Activated T-cell treated with anti-CD3 and anti-CD28 coated beads, Interleukin-2, amount 50 U/mL, for 4 hours (primary cell): ENCODE measurements at regions not wholly inside any gene's neighbourhood (a gene's known extent, or its start where the extent isn't known, plus 50 kb on each side); places are given as distances from the start of the nearest gene placed in this dataset.

Experiments used
- ATAC-seq, 2 donors: fragments of 200-7000 bp; cut with Tn5 transposase; one replicate each; pipeline ENCODE4 v1.10.0; 2021
- DNase-seq: peaks from one replicate; pipeline ENCODE4 v3.0.0-alpha.2; 2020
- H3K27me3 Mint-ChIP-seq: one replicate; pipeline ENCODE4 v1.8.0; 2021; ENCODE audit warnings: low read depth, mixed read lengths
- H3K36me3 Mint-ChIP-seq: one replicate; pipeline ENCODE4 v1.8.0; 2022; ENCODE audit warnings: mixed read lengths; ENCODE audit not compliant: insufficient read depth
- H3K4me1 Mint-ChIP-seq: one replicate; pipeline ENCODE4 v1.8.0; 2021; ENCODE audit warnings: low read depth, mixed read lengths
- H3K4me3 Mint-ChIP-seq: one replicate; pipeline ENCODE4 v1.8.0; 2021; ENCODE audit warnings: mild to moderate bottlenecking, moderate library complexity, mixed read lengths
- H3K9me3 Mint-ChIP-seq: one replicate; pipeline ENCODE4 v1.8.0; 2021; ENCODE audit warnings: mixed read lengths

DNA sequence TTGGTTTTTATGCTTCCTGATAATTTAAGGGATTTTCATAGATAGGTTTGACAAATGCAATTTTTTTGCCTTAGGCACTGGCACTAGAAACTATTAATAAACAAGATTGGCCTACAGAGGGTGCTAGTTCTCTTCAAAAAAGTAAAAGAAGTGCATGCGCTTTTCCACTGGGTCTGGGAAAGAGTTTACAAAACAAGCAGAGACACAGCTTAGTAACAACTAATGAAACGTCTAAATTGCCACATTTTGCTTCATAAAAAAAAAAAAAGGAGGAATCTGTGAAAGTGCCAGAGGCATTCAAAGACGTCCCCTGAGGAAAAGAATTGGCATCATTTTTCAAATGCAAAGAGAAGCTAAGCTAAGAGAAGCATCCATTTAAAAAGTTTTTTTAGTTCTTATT, 58.3 kb upstream of the EEA1 start:
- Mint-ChIP-seq H3K27me3 (peaks cover 2% of the 10 kb centered on the region), H3K9me3 (no peaks in the 10 kb centered on the region), H3K4me3 (no peak overlapping the region), H3K4me1 (peaks cover 18% of the 10 kb centered on the region), H3K36me3 (no peaks in the 10 kb centered on the region)
- DNase-seq: no peak
- no peak for ATAC-seq

DNA sequence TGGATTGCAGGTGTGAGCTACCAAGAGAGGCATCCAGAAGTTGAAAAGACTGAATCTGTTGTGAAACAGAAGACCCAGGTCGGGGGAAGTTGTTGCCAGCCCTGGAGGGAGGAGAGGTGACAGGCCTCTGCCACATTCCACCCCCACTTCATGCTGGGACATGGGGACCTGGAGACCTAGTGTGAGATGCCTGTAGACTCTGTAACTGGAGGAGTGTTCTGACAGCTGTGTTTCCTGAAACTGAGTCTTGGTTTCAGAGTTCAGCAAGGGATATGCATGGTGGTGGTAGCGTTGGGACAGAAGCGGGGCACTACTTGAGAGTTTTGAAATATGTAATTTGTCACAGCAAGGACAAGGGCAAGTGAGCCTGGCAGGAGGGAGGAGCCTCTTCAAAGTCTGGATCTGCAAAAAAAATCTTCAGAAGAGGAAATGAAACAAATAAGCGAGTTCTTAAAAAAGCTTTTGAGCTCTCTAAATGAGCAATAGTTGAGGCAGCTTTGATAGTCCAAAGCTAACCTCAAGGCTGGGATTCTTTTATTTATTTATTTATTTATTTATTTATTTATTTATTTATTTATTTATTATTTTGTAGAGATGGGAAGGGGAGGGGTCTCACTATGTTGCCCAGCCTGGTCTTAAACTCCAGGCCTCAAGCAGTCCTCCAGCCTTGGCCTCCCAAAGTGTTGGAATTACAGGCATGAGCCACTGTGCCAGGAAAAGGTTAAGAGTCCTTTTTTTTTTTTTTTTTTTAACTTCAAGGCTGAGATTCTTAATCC, 58.9 kb upstream of the EEA1 start:
- no peak overlapping the region for H3K4me3 Mint-ChIP-seq
- ATAC-seq (peak; percentile 61), DNase-seq (no peak)
- H3K36me3 Mint-ChIP-seq: no peaks in the 10 kb centered on the region
- no peaks in the 10 kb centered on the region for H3K9me3 Mint-ChIP-seq
- peaks cover 18% of the 10 kb centered on the region for H3K4me1 Mint-ChIP-seq
- H3K27me3 Mint-ChIP-seq: peaks cover 2% of the 10 kb centered on the region

DNA sequence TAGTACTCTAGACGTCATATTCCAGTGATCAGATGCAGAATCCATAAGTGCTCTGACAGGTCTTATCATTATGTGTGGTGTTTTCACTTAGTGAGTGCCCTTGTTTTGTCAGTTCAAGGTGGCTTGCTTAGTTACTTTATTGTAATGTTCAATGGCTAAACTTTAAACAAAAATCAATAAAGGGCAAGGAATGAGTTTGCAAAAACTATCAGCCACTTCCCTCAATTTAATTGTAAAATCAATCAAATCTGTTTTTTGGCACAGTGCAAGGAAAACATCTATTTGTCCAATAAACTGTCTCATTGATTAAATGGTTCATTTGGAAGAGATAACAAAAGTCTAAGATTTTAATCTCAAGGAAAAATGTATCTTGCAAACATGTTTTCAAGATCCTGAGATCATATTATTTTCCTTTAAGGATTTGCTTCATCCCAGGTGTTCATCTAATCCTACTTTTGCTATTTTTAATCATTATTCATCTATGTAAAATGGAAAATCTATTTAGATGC, 59.6 kb upstream of the EEA1 start:
- ATAC-seq: no peak
- H3K4me1 Mint-ChIP-seq: peaks cover 18% of the 10 kb centered on the region
- H3K4me3 Mint-ChIP-seq: no peak overlapping the region
- H3K36me3 Mint-ChIP-seq: no peaks in the 10 kb centered on the region
- peaks cover 2% of the 10 kb centered on the region for H3K27me3 Mint-ChIP-seq
- DNase-seq: no peak
- no peaks in the 10 kb centered on the region for H3K9me3 Mint-ChIP-seq

DNA sequence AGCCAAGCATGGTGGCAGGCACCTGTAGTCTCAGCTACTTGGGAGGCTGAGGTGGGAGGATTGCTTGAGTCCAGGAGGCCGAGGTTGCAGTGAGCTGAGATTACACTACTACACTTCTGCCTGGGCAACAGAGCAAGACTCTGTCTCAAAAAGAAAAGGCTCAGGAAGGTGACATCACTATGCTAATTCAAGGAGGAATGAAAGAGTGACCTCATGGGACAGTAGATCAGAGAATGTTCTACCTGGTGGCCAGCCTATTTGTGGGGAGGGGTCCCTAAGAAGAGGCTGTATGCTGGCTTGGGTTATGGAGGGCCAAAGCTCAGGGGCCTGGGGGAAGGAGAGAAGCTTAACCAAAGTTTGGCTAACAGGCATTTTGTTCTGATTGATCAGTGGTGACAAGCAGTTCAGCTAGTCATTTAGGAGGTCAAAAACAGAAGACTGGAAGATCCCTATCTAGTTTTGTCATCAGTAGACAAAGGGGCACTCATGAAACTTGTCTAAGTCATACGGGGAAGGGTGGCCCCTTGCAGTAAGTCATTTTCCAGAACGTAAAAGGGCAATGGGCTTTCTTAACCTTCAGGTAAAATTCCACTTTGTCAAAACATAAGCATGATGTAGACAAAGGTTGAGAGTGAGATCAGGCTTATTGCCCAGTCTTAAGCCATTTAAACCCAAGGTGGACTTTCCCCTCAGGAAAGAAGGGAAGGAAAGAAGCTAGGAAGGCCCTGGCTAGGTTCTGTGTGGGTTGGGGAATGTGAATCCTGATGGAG, 60.8 kb upstream of the EEA1 start:
- ATAC-seq: peak; percentile 71 to 75
- Mint-ChIP-seq H3K4me3 (no peak overlapping the region), H3K4me1 (peaks cover 19% of the 10 kb centered on the region)

GRCh38 chr12:92991134-92991533, 62.0 kb upstream of the EEA1 start:
- Mint-ChIP-seq H3K36me3 (no peaks in the 10 kb centered on the region), H3K4me1 (peaks cover 19% of the 10 kb centered on the region), H3K9me3 (no peaks in the 10 kb centered on the region), H3K27me3 (no peaks in the 10 kb centered on the region), H3K4me3 (no peak overlapping the region)
- DNase-seq (no peak), ATAC-seq (no peak)

More for the DNA sequence above, 60.8 kb upstream of the EEA1 start:
- H3K36me3 Mint-ChIP-seq: no peaks in the 10 kb centered on the region
- no peaks in the 10 kb centered on the region for H3K9me3 Mint-ChIP-seq
- no peaks in the 10 kb centered on the region for H3K27me3 Mint-ChIP-seq
- DNase-seq: no peak

GRCh38 chr12:92992041-92992440, 62.9 kb upstream of the EEA1 start:
- DNase-seq (no peak), ATAC-seq (no peak)
- Mint-ChIP-seq H3K4me1 (peaks cover 19% of the 10 kb centered on the region), H3K4me3 (no peak overlapping the region), H3K36me3 (no peaks in the 10 kb centered on the region), H3K27me3 (no peaks in the 10 kb centered on the region), H3K9me3 (no peaks in the 10 kb centered on the region)

GRCh38 chr12:92993259-92993658, 64.2 kb upstream of the EEA1 start:
- no peak for ATAC-seq
- Mint-ChIP-seq H3K4me3 (no peak overlapping the region), H3K9me3 (no peaks in the 10 kb centered on the region), H3K4me1 (peaks cover 9% of the 10 kb centered on the region), H3K27me3 (no peaks in the 10 kb centered on the region), H3K36me3 (no peaks in the 10 kb centered on the region)
- no peak for DNase-seq

DNA sequence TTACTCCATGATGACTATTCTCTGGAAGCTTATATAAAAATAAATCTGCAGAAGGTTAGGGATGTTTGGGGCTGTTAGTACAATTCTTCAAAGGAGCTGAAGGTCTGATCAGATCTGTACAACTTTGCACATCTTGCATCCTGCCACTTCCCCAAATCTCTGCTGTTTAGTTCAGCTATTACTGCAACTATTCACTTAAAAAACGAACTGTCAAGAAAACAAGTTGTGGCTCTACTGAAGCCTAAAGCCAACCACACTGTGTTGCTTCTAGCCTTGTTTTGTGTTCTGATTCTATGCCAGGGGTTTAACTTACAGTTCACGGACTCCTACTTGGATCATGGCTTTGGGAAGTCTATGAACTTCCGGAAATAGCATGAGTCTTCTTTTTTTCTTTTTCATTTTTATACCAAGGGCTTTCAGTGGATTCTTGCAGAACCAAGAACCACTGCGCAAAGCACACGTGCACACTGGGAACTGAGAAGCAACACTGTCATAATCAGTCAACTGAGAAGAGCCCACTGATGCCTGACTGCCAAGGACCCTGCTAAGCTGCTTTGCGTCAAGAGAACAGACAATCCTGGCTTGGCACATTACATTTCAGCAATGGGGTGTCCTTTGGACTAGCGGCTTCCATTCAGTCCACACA, 66.3 kb upstream of the EEA1 start:
- ATAC-seq: no peak
- DNase-seq: no peak
- Mint-ChIP-seq H3K4me3 (no peak overlapping the region), H3K4me1 (peaks cover 2% of the 10 kb centered on the region), H3K27me3 (no peaks in the 10 kb centered on the region), H3K36me3 (no peaks in the 10 kb centered on the region), H3K9me3 (no peaks in the 10 kb centered on the region)

- no peak overlapping the region for H3K4me3 Mint-ChIP-seq
- H3K4me1 Mint-ChIP-seq: no peaks in the 10 kb centered on the region
- no peak for ATAC-seq
- no peaks in the 10 kb centered on the region for H3K27me3 Mint-ChIP-seq
- no peaks in the 10 kb centered on the region for H3K9me3 Mint-ChIP-seq
- H3K36me3 Mint-ChIP-seq: no peaks in the 10 kb centered on the region
- DNase-seq: no peak
These were observed 70.9 kb upstream of the EEA1 start for GRCh38 chr12:93000026-93000425.

- H3K36me3 Mint-ChIP-seq: no peaks in the 10 kb centered on the region
- H3K4me1 Mint-ChIP-seq: no peaks in the 10 kb centered on the region
- H3K27me3 Mint-ChIP-seq: no peaks in the 10 kb centered on the region
- H3K4me3 Mint-ChIP-seq: no peak overlapping the region
- no peak for ATAC-seq
- no peaks in the 10 kb centered on the region for H3K9me3 Mint-ChIP-seq
- DNase-seq: no peak
These were observed 72.3 kb upstream of the EEA1 start for GRCh38 chr12:93001407-93001806.

GRCh38 chr12:93002293-93003054, 73.4 kb upstream of the EEA1 start:
- DNase-seq (no peak), ATAC-seq (no peak)
- Mint-ChIP-seq H3K4me3 (no peak overlapping the region), H3K4me1 (no peaks in the 10 kb centered on the region), H3K9me3 (no peaks in the 10 kb centered on the region), H3K27me3 (no peaks in the 10 kb centered on the region), H3K36me3 (no peaks in the 10 kb centered on the region)

DNA sequence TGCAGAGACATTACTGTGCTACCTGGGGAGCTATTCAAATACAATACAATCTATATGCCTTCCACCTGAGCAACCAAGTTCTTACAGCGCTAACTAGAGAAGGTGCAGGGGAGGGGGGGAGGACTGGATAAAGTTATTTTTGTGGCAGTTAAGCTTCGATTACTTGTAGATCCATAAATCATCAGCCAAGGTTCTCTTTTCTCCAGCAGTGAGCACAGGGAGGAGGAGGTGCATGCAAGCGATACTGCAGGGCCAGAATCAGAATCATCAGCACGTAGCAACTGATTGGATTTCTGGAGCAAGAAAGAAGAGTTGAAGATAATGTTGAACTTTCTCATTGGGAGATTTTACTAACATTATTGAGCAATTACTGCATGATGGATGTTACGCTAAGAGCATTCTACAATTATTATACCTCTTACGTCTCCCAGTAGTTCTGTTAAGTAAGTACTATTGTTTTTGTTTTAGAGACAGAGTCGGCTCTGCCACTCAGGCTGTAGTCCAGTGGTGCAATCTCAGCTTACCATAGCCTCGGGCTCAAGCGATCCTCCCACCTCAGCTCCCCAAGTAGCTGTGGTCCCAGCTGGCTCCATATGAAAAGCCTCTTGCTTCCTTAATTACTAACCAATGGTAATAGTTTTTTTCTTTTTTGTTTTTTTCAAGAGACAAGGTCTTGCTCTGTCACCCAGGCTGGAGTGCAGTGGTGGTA, 74.6 kb upstream of the EEA1 start:
- Mint-ChIP-seq H3K4me1 (no peaks in the 10 kb centered on the region), H3K4me3 (no peak overlapping the region), H3K9me3 (no peaks in the 10 kb centered on the region), H3K36me3 (no peaks in the 10 kb centered on the region), H3K27me3 (no peaks in the 10 kb centered on the region)
- ATAC-seq (no peak), DNase-seq (no peak)

GRCh38 chr12:93005928-93006392, 76.9 kb upstream of the EEA1 start:
- Mint-ChIP-seq H3K9me3 (no peaks in the 10 kb centered on the region), H3K36me3 (no peaks in the 10 kb centered on the region), H3K4me1 (no peaks in the 10 kb centered on the region), H3K4me3 (no peak overlapping the region), H3K27me3 (no peaks in the 10 kb centered on the region)
- DNase-seq (no peak), ATAC-seq (no peak)
